ENCODE measurements at regions not wholly inside any gene's neighbourhood (a gene's known extent, or its start where the extent isn't known, plus 50 kb on each side); places are given as distances from the start of the nearest gene placed in this dataset.

- Histone ChIP-seq H3K27me3 (replicated peaks in 2 of 5; ENCODE audit: control insufficient read depth in 4 of 5, insufficient read depth in 5 of 5, low read length in 4 of 5) (no peaks in the 10 kb centered on the region), H3K9me3 (ENCODE audit: control extremely low read depth in 1 of 5, control insufficient read depth in 4 of 5, insufficient read depth in 2 of 5, low read depth in 1 of 5, low read length in 4 of 5) (no peaks in the 10 kb centered on the region), H3K36me3 (ENCODE audit: control insufficient read depth in 4 of 4, insufficient read depth in 4 of 4, low read length in 3 of 4) (no peaks in the 10 kb centered on the region), H3K4me1 (ENCODE audit: control extremely low read depth in 1 of 4, control insufficient read depth in 4 of 4, insufficient read depth in 4 of 4, low read length in 3 of 4) (peaks cover 0 to 2% (median 0%) of the 10 kb centered on the region in 4 experiments), H3K27ac (ENCODE audit: insufficient read depth in 1 of 2, low read depth in 1 of 2, low read length in 2 of 2, poor library complexity in 1 of 2, severe bottlenecking in 2 of 2) (no peak overlapping the region), H3K4me3 (ENCODE audit: control insufficient read depth in 1 of 7, extremely low read depth in 1 of 7, insufficient read depth in 4 of 7, low read depth in 2 of 7, low read length in 6 of 7) (no peak overlapping the region)
- ChIA-PET CTCF (no interaction called here), POLR2A (no interaction called here)
- DNase-seq = no peak
- WGBS (ENCODE audit: insufficient coverage) = no CpG with 5 or more reads among the region's 5 CpGs
These were observed 400.8 kb upstream of the PTGER4 start for GRCh38 chr5:40278881-40279280.

- no peak overlapping the region for H3K27ac ChIP-seq (ENCODE audit: insufficient read depth in 1 of 2, low read depth in 1 of 2, low read length in 2 of 2, poor library complexity in 1 of 2, severe bottlenecking in 2 of 2)
- H3K4me3 ChIP-seq (ENCODE audit: control insufficient read depth in 1 of 7, extremely low read depth in 1 of 7, insufficient read depth in 4 of 7, low read depth in 2 of 7, low read length in 6 of 7) = no peak overlapping the region
- H3K9me3 ChIP-seq (ENCODE audit: control extremely low read depth in 1 of 5, control insufficient read depth in 4 of 5, insufficient read depth in 2 of 5, low read depth in 1 of 5, low read length in 4 of 5) = no peaks in the 10 kb centered on the region
- ChIA-PET CTCF (interaction anchor here (1.0 to 1.6 kb wide), 2 partner anchors 10 to 12 kb away, joined by 3 to 4 read pairs; no protein-coding TSS in a partner anchor), POLR2A (no interaction called here)
- 66% methylated on average over 2 of the region's 4 CpGs for whole genome bisulfite sequencing (ENCODE audit: insufficient coverage)
- H3K4me1 ChIP-seq (ENCODE audit: control extremely low read depth in 1 of 4, control insufficient read depth in 4 of 4, insufficient read depth in 4 of 4, low read length in 3 of 4) = peaks cover 0 to 2% (median 0%) of the 10 kb centered on the region in 4 experiments
- no peak for DNase-seq
- H3K36me3 ChIP-seq (ENCODE audit: control insufficient read depth in 4 of 4, insufficient read depth in 4 of 4, low read length in 3 of 4) = no peaks in the 10 kb centered on the region
- H3K27me3 ChIP-seq (replicated peaks in 2 of 5; ENCODE audit: control insufficient read depth in 4 of 5, insufficient read depth in 5 of 5, low read length in 4 of 5) = no peaks in the 10 kb centered on the region
These were observed 402.4 kb upstream of the PTGER4 start for GRCh38 chr5:40277161-40277906.

GRCh38 chr5:40276426-40277102 is 403.2 kb upstream of the PTGER4 start:
- H3K27me3 ChIP-seq (replicated peaks in 2 of 5; ENCODE audit: control insufficient read depth in 4 of 5, insufficient read depth in 5 of 5, low read length in 4 of 5) = no peaks in the 10 kb centered on the region
- ChIA-PET CTCF (interaction anchor here (1.6 kb wide), 1 partner anchor 13 kb away, joined by 4 read pairs; no protein-coding TSS in a partner anchor), POLR2A (no interaction called here)
- no peak overlapping the region for H3K4me3 ChIP-seq (ENCODE audit: control insufficient read depth in 1 of 7, extremely low read depth in 1 of 7, insufficient read depth in 4 of 7, low read depth in 2 of 7, low read length in 6 of 7)
- no peak overlapping the region for H3K27ac ChIP-seq (ENCODE audit: insufficient read depth in 1 of 2, low read depth in 1 of 2, low read length in 2 of 2, poor library complexity in 1 of 2, severe bottlenecking in 2 of 2)
- peaks cover 0 to 2% (median 0%) of the 10 kb centered on the region in 4 experiments for H3K4me1 ChIP-seq (ENCODE audit: control extremely low read depth in 1 of 4, control insufficient read depth in 4 of 4, insufficient read depth in 4 of 4, low read length in 3 of 4)
- H3K36me3 ChIP-seq (ENCODE audit: control insufficient read depth in 4 of 4, insufficient read depth in 4 of 4, low read length in 3 of 4) = no peaks in the 10 kb centered on the region
- whole genome bisulfite sequencing (ENCODE audit: insufficient coverage) = 92% methylated on average over 2 of the region's 5 CpGs
- no peak for DNase-seq
- H3K9me3 ChIP-seq (ENCODE audit: control extremely low read depth in 1 of 5, control insufficient read depth in 4 of 5, insufficient read depth in 2 of 5, low read depth in 1 of 5, low read length in 4 of 5) = no peaks in the 10 kb centered on the region

- DNase-seq = no peak
- Histone ChIP-seq H3K4me1 (ENCODE audit: control extremely low read depth in 1 of 4, control insufficient read depth in 4 of 4, insufficient read depth in 4 of 4, low read length in 3 of 4) (peaks cover 0 to 2% (median 1%) of the 10 kb centered on the region in 4 experiments), H3K36me3 (ENCODE audit: control insufficient read depth in 4 of 4, insufficient read depth in 4 of 4, low read length in 3 of 4) (no peaks in the 10 kb centered on the region), H3K4me3 (ENCODE audit: control insufficient read depth in 1 of 7, extremely low read depth in 1 of 7, insufficient read depth in 4 of 7, low read depth in 2 of 7, low read length in 6 of 7) (no peak overlapping the region), H3K27ac (ENCODE audit: insufficient read depth in 1 of 2, low read depth in 1 of 2, low read length in 2 of 2, poor library complexity in 1 of 2, severe bottlenecking in 2 of 2) (no peak overlapping the region), H3K9me3 (ENCODE audit: control extremely low read depth in 1 of 5, control insufficient read depth in 4 of 5, insufficient read depth in 2 of 5, low read depth in 1 of 5, low read length in 4 of 5) (no peaks in the 10 kb centered on the region), H3K27me3 (replicated peaks in 2 of 5; ENCODE audit: control insufficient read depth in 4 of 5, insufficient read depth in 5 of 5, low read length in 4 of 5) (no peaks in the 10 kb centered on the region)
- ChIA-PET CTCF (no interaction called here), POLR2A (no interaction called here)
- WGBS (ENCODE audit: insufficient coverage) = 100% methylated on average over 1 of the region's 1 CpG
These were observed 405.1 kb upstream of the PTGER4 start for GRCh38 chr5:40274568-40274967.

GRCh38 chr5:40273936-40274335 is 405.8 kb upstream of the PTGER4 start:
- Histone ChIP-seq H3K27me3 (replicated peaks in 2 of 5; ENCODE audit: control insufficient read depth in 4 of 5, insufficient read depth in 5 of 5, low read length in 4 of 5) (no peaks in the 10 kb centered on the region), H3K36me3 (ENCODE audit: control insufficient read depth in 4 of 4, insufficient read depth in 4 of 4, low read length in 3 of 4) (no peaks in the 10 kb centered on the region), H3K27ac (ENCODE audit: insufficient read depth in 1 of 2, low read depth in 1 of 2, low read length in 2 of 2, poor library complexity in 1 of 2, severe bottlenecking in 2 of 2) (no peak overlapping the region), H3K4me1 (ENCODE audit: control extremely low read depth in 1 of 4, control insufficient read depth in 4 of 4, insufficient read depth in 4 of 4, low read length in 3 of 4) (peaks cover 0 to 2% (median 1%) of the 10 kb centered on the region in 4 experiments), H3K9me3 (ENCODE audit: control extremely low read depth in 1 of 5, control insufficient read depth in 4 of 5, insufficient read depth in 2 of 5, low read depth in 1 of 5, low read length in 4 of 5) (no peaks in the 10 kb centered on the region), H3K4me3 (ENCODE audit: control insufficient read depth in 1 of 7, extremely low read depth in 1 of 7, insufficient read depth in 4 of 7, low read depth in 2 of 7, low read length in 6 of 7) (no peak overlapping the region)
- no peak for DNase-seq
- ChIA-PET CTCF (no interaction called here), POLR2A (no interaction called here)
- no CpG with 5 or more reads among the region's 1 CpG for WGBS (ENCODE audit: insufficient coverage)

GRCh38 chr5:40271476-40271875 is 408.2 kb upstream of the PTGER4 start:
- ChIA-PET CTCF (no interaction called here), POLR2A (no interaction called here)
- Histone ChIP-seq H3K27me3 (replicated peaks in 2 of 5; ENCODE audit: control insufficient read depth in 4 of 5, insufficient read depth in 5 of 5, low read length in 4 of 5) (no peaks in the 10 kb centered on the region), H3K9me3 (ENCODE audit: control extremely low read depth in 1 of 5, control insufficient read depth in 4 of 5, insufficient read depth in 2 of 5, low read depth in 1 of 5, low read length in 4 of 5) (no peaks in the 10 kb centered on the region), H3K4me3 (ENCODE audit: control insufficient read depth in 1 of 7, extremely low read depth in 1 of 7, insufficient read depth in 4 of 7, low read depth in 2 of 7, low read length in 6 of 7) (no peak overlapping the region), H3K27ac (ENCODE audit: insufficient read depth in 1 of 2, low read depth in 1 of 2, low read length in 2 of 2, poor library complexity in 1 of 2, severe bottlenecking in 2 of 2) (no peak overlapping the region), H3K36me3 (ENCODE audit: control insufficient read depth in 4 of 4, insufficient read depth in 4 of 4, low read length in 3 of 4) (no peaks in the 10 kb centered on the region), H3K4me1 (ENCODE audit: control extremely low read depth in 1 of 4, control insufficient read depth in 4 of 4, insufficient read depth in 4 of 4, low read length in 3 of 4) (peaks cover 0 to 2% (median 1%) of the 10 kb centered on the region in 4 experiments)
- WGBS (ENCODE audit: insufficient coverage) = no CpG with 5 or more reads among the region's 2 CpGs
- no peak for DNase-seq

GRCh38 chr5:40270274-40270845 is 409.4 kb upstream of the PTGER4 start:
- peaks cover 0 to 2% (median 0%) of the 10 kb centered on the region in 4 experiments for H3K4me1 ChIP-seq (ENCODE audit: control extremely low read depth in 1 of 4, control insufficient read depth in 4 of 4, insufficient read depth in 4 of 4, low read length in 3 of 4)
- no peak overlapping the region for H3K4me3 ChIP-seq (ENCODE audit: control insufficient read depth in 1 of 7, extremely low read depth in 1 of 7, insufficient read depth in 4 of 7, low read depth in 2 of 7, low read length in 6 of 7)
- POLR2A ChIA-PET = interaction anchor here (0.7 kb wide), 1 partner anchor 79 kb away, joined by 4 read pairs; no protein-coding TSS in a partner anchor
- peak in 2 of 3 donors; percentile 8 to 17 for DNase-seq
- H3K27me3 ChIP-seq (replicated peaks in 2 of 5; ENCODE audit: control insufficient read depth in 4 of 5, insufficient read depth in 5 of 5, low read length in 4 of 5) = no peaks in the 10 kb centered on the region
- WGBS (ENCODE audit: insufficient coverage) = 60% methylated on average over 2 of the region's 2 CpGs
- H3K36me3 ChIP-seq (ENCODE audit: control insufficient read depth in 4 of 4, insufficient read depth in 4 of 4, low read length in 3 of 4) = no peaks in the 10 kb centered on the region
- H3K27ac ChIP-seq (ENCODE audit: insufficient read depth in 1 of 2, low read depth in 1 of 2, low read length in 2 of 2, poor library complexity in 1 of 2, severe bottlenecking in 2 of 2) = no peak overlapping the region
- CTCF ChIA-PET = interaction anchor here (0.7 kb wide), 1 partner anchor 348 kb away, joined by 4 read pairs; no protein-coding TSS in a partner anchor
- no peaks in the 10 kb centered on the region for H3K9me3 ChIP-seq (ENCODE audit: control extremely low read depth in 1 of 5, control insufficient read depth in 4 of 5, insufficient read depth in 2 of 5, low read depth in 1 of 5, low read length in 4 of 5)

All from common myeloid progenitor, CD34-positive (primary cell).